GM12878 (cell line): ENCODE measurements at regions not wholly inside any gene's neighbourhood (a gene's known extent, or its start where the extent isn't known, plus 50 kb on each side); places are given as distances from the start of the nearest gene placed in this dataset.

ENCODE experiments used
- CREM ChIP-seq: IDR thresholded peaks from 2 replicates; pipeline ENCODE4 v1.6.1; 2014; ENCODE audit warnings: antibody characterized with exemption, low read depth
- E4F1 ChIP-seq: fragments of 450-650 bp; IDR thresholded peaks from 2 replicates; pipeline ENCODE4 v1.6.1; 2018; ENCODE audit warnings: borderline replicate concordance, mild to moderate bottlenecking; ENCODE audit not compliant: partially characterized antibody
- FOXM1 ChIP-seq: IDR thresholded peaks from 2 replicates; pipeline ENCODE4 v1.6.1; 2012; ENCODE audit warnings: low read depth, mild to moderate bottlenecking, inconsistent platforms, low read length, moderate library complexity
- HDGF ChIP-seq: fragments of 450-650 bp; IDR thresholded peaks from 2 replicates; pipeline ENCODE4 v1.6.1; 2016; ENCODE audit warnings: antibody characterized with exemption
- NFXL1 ChIP-seq: fragments of 450-650 bp; IDR thresholded peaks from 2 replicates; pipeline ENCODE4 v1.6.1; 2017; ENCODE audit warnings: antibody characterized with exemption, mild to moderate bottlenecking, borderline replicate concordance
- POLR2A ChIP-seq: IDR thresholded peaks from 2 replicates; pipeline ENCODE4 v1.6.1; 2011; ENCODE audit warnings: low read depth, mild to moderate bottlenecking, low read length
- POLR2AphosphoS2 ChIP-seq: IDR thresholded peaks from 2 replicates; pipeline ENCODE4 v1.6.1; 2011; ENCODE audit warnings: low read depth, mild to moderate bottlenecking, low read length, improper control_type of control experiment, moderate library complexity
- RAD51 ChIP-seq: fragments of 450-650 bp; IDR thresholded peaks from 2 replicates; pipeline ENCODE4 v1.6.1; 2016; ENCODE audit warnings: moderate library complexity, mild to moderate bottlenecking, inconsistent platforms
- SPI1 ChIP-seq: IDR thresholded peaks from 2 replicates; pipeline ENCODE4 v1.6.1; 2011; ENCODE audit warnings: low read depth, mild to moderate bottlenecking, low read length, moderate library complexity, borderline replicate concordance; ENCODE audit not compliant: insufficient read depth
- SRF ChIP-seq, 2 experiments: IDR thresholded peaks; 2 replicates each; pipeline ENCODE4 v1.6.1; 2011; ENCODE audit warnings: low read depth in 2 of 2, low read length in 2 of 2, mild to moderate bottlenecking in 1 of 2, moderate library complexity in 1 of 2
- TCF7 ChIP-seq: IDR thresholded peaks from 2 replicates; pipeline ENCODE4 v1.6.1; 2014; ENCODE audit warnings: antibody characterized with exemption, borderline replicate concordance
- ZNF217 ChIP-seq: fragments of 450-650 bp; IDR thresholded peaks from 2 replicates; pipeline ENCODE4 v1.6.1; 2017; ENCODE audit warnings: antibody characterized with exemption, mild to moderate bottlenecking
- TF ChIP-seq, protein P1 (sequence below): fragments of 150-350 bp; IDR thresholded peaks from 2 replicates; pipeline ENCODE4 v1.6.1; 2016; ENCODE audit warnings: low read depth, low read length
- TF ChIP-seq, protein P2 (sequence below): fragments of 450-650 bp; formaldehyde crosslinking; IDR thresholded peaks from 2 replicates; pipeline ENCODE4 v1.4.0; 2020; ENCODE audit warnings: mild to moderate bottlenecking, moderate library complexity
- TF ChIP-seq, protein P3 (sequence below): IDR thresholded peaks from 2 replicates; pipeline ENCODE4 v1.6.1; 2012; ENCODE audit warnings: improper control_type of control experiment, low read depth, low read length; ENCODE audit not compliant: insufficient replicate concordance

DNA sequence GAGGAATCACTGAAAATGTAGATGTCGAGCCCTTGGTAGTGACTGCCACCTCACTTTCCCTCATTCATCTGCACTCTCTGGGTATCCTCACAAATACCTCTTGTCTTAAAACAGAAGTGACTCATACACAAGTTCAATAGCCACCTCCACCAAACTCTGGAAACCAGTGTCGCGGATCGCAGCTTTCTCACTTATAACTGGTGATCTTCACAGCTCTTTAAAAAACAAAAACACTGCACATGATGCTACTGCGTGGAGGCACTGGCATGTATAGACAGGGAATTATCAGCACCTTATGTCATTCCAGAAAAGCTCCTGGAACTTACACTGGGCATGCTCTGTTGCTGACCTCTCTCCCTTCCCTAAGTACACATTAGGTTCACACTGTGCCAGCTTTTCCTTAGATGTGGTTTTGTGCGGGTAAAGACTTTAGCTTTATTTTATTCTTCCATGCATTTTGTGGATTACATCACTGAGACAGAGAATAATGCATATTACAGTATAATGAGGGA is 425.5 kb upstream of the CADM1 start (continued):
- TF ChIP-seq, protein P1, sequence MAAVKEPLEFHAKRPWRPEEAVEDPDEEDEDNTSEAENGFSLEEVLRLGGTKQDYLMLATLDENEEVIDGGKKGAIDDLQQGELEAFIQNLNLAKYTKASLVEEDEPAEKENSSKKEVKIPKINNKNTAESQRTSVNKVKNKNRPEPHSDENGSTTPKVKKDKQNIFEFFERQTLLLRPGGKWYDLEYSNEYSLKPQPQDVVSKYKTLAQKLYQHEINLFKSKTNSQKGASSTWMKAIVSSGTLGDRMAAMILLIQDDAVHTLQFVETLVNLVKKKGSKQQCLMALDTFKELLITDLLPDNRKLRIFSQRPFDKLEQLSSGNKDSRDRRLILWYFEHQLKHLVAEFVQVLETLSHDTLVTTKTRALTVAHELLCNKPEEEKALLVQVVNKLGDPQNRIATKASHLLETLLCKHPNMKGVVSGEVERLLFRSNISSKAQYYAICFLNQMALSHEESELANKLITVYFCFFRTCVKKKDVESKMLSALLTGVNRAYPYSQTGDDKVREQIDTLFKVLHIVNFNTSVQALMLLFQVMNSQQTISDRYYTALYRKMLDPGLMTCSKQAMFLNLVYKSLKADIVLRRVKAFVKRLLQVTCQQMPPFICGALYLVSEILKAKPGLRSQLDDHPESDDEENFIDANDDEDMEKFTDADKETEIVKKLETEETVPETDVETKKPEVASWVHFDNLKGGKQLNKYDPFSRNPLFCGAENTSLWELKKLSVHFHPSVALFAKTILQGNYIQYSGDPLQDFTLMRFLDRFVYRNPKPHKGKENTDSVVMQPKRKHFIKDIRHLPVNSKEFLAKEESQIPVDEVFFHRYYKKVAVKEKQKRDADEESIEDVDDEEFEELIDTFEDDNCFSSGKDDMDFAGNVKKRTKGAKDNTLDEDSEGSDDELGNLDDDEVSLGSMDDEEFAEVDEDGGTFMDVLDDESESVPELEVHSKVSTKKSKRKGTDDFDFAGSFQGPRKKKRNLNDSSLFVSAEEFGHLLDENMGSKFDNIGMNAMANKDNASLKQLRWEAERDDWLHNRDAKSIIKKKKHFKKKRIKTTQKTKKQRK: no peak
- TF ChIP-seq CREM (peak; percentile 65), HDGF (no peak), TCF7 (0 out of 2 replicates have a peak, but pooled peaks have one; percentile 47), SPI1 (peak; percentile 25; the same call in 1 of the 2 replicates), NFXL1 (no peak), POLR2A (peak; percentile 23; the same call in 1 of the 2 replicates), SRF (IDR thresholded peaks at IDR 0.05; ENCODE audit: low read depth in 2 of 2, low read length in 2 of 2) (no peak), RAD51 (peak; percentile 37; the same call in 1 of the 2 replicates), ZNF217 (no peak), FOXM1 (no peak), E4F1 (no peak), POLR2AphosphoS2 (no peak)
- TF ChIP-seq, protein P2, sequence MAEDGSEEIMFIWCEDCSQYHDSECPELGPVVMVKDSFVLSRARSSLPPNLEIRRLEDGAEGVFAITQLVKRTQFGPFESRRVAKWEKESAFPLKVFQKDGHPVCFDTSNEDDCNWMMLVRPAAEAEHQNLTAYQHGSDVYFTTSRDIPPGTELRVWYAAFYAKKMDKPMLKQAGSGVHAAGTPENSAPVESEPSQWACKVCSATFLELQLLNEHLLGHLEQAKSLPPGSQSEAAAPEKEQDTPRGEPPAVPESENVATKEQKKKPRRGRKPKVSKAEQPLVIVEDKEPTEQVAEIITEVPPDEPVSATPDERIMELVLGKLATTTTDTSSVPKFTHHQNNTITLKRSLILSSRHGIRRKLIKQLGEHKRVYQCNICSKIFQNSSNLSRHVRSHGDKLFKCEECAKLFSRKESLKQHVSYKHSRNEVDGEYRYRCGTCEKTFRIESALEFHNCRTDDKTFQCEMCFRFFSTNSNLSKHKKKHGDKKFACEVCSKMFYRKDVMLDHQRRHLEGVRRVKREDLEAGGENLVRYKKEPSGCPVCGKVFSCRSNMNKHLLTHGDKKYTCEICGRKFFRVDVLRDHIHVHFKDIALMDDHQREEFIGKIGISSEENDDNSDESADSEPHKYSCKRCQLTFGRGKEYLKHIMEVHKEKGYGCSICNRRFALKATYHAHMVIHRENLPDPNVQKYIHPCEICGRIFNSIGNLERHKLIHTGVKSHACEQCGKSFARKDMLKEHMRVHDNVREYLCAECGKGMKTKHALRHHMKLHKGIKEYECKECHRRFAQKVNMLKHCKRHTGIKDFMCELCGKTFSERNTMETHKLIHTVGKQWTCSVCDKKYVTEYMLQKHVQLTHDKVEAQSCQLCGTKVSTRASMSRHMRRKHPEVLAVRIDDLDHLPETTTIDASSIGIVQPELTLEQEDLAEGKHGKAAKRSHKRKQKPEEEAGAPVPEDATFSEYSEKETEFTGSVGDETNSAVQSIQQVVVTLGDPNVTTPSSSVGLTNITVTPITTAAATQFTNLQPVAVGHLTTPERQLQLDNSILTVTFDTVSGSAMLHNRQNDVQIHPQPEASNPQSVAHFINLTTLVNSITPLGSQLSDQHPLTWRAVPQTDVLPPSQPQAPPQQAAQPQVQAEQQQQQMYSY (CRISPR knock-in tag): no peak
- TF ChIP-seq, protein P3, sequence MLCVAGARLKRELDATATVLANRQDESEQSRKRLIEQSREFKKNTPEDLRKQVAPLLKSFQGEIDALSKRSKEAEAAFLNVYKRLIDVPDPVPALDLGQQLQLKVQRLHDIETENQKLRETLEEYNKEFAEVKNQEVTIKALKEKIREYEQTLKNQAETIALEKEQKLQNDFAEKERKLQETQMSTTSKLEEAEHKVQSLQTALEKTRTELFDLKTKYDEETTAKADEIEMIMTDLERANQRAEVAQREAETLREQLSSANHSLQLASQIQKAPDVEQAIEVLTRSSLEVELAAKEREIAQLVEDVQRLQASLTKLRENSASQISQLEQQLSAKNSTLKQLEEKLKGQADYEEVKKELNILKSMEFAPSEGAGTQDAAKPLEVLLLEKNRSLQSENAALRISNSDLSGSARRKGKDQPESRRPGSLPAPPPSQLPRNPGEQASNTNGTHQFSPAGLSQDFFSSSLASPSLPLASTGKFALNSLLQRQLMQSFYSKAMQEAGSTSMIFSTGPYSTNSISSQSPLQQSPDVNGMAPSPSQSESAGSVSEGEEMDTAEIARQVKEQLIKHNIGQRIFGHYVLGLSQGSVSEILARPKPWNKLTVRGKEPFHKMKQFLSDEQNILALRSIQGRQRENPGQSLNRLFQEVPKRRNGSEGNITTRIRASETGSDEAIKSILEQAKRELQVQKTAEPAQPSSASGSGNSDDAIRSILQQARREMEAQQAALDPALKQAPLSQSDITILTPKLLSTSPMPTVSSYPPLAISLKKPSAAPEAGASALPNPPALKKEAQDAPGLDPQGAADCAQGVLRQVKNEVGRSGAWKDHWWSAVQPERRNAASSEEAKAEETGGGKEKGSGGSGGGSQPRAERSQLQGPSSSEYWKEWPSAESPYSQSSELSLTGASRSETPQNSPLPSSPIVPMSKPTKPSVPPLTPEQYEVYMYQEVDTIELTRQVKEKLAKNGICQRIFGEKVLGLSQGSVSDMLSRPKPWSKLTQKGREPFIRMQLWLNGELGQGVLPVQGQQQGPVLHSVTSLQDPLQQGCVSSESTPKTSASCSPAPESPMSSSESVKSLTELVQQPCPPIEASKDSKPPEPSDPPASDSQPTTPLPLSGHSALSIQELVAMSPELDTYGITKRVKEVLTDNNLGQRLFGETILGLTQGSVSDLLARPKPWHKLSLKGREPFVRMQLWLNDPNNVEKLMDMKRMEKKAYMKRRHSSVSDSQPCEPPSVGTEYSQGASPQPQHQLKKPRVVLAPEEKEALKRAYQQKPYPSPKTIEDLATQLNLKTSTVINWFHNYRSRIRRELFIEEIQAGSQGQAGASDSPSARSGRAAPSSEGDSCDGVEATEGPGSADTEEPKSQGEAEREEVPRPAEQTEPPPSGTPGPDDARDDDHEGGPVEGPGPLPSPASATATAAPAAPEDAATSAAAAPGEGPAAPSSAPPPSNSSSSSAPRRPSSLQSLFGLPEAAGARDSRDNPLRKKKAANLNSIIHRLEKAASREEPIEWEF: no peak
